ENCODE measurements at regions not wholly inside any gene's neighbourhood (a gene's known extent, or its start where the extent isn't known, plus 50 kb on each side); places are given as distances from the start of the nearest gene placed in this dataset.

DNA sequence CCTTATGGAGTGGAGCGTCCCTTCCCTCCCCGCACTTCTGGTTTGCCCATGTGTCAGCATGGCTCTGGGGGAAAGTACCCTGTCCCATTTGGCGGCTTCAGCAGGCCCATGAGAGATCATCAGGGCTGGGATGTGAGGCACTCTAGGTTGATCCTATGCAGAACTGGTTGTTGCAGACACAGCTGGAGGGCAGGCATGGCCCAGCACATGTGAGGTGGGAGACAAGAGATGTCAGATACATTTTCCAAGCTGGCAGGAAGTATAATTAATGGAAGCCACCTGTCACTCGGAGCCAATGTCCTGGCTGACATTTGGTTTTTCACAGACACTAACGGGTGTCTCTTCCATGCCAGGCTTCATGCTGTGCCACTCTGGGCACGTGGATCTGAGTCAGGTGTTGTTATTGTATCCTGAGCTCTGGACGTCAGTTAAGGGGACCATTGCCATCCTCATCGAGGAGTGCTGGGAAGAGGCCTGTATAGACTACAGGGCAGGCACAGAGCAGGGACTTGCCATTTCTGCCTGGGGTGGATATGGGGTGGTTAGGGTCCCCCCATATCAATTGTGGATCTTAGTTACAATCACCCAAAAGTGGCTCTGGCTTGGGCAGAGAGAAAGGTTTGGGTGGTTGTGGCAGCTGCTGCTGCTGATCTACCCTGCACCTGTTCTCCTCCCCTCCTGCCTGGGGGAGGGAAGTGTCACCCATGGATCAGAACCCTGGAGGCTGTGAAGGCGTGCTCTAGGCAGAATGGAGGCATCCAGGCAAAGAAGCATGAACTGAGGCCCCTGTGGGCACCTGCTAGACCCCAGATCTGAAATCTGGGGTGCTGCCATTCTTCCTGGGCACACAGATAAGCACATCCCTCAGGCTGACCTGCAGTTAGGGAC is 140.7 kb downstream of the FBLN2 start:
- Histone ChIP-seq H3K36me3 (ENCODE audit: control insufficient read depth in 4 of 4, insufficient read depth in 4 of 4, low read length in 4 of 4) (no peaks in the 10 kb centered on the region), H3K9ac (ENCODE audit: insufficient read depth in 1 of 2, low read length in 2 of 2) (no peak overlapping the region), H3K4me1 (ENCODE audit: control insufficient read depth in 5 of 5, insufficient read depth in 5 of 5, low read length in 5 of 5) (no peaks in the 10 kb centered on the region), H3K9me3 (ENCODE audit: control insufficient read depth in 4 of 4, insufficient read depth in 3 of 4, low read length in 3 of 4) (peaks cover 0 to 6% (median 0%) of the 10 kb centered on the region in 4 donors), H3K27me3 (ENCODE audit: control insufficient read depth in 3 of 3, insufficient read depth in 3 of 3, low read length in 2 of 3) (peaks cover 0 to 3% (median 0%) of the 10 kb centered on the region in 3 donors), H3K27ac (ENCODE audit: low read depth in 1 of 2, low read length in 1 of 2) (no peak overlapping the region), H3K4me3 (no peak overlapping the region)
- TF ChIP-seq, protein P1, sequence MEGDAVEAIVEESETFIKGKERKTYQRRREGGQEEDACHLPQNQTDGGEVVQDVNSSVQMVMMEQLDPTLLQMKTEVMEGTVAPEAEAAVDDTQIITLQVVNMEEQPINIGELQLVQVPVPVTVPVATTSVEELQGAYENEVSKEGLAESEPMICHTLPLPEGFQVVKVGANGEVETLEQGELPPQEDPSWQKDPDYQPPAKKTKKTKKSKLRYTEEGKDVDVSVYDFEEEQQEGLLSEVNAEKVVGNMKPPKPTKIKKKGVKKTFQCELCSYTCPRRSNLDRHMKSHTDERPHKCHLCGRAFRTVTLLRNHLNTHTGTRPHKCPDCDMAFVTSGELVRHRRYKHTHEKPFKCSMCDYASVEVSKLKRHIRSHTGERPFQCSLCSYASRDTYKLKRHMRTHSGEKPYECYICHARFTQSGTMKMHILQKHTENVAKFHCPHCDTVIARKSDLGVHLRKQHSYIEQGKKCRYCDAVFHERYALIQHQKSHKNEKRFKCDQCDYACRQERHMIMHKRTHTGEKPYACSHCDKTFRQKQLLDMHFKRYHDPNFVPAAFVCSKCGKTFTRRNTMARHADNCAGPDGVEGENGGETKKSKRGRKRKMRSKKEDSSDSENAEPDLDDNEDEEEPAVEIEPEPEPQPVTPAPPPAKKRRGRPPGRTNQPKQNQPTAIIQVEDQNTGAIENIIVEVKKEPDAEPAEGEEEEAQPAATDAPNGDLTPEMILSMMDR (IDR thresholded peaks at IDR 0.05; ENCODE audit: control extremely low read depth, extremely low read depth): no peak
- DNase-seq (no peak), ATAC-seq (ENCODE audit: insufficient read depth, low FRiP score) (no peak)
- WGBS, 2 donors: 80 to 91% methylated on average over 9 of the region's 9 CpGs

DNA sequence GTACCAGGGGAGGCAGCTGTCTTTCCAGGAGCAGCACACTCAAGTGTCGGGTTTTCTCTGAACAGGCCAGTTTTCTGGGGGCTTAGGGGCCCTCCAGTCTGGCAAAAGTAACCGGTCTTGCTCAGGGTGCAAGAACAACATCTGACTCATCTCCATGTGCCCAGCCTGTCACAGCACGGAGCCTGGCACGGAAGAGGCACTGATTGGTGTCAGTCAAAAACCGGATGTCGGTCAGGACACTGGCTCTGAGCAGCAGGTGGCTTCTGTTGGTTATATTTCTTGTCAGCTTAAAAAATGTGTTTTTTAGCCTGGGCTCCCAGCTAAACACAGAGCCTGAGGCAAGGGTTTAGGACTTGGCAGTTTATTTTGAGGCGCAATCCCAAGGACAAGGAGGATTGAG is 139.9 kb downstream of the FBLN2 start:
- no peaks in the 10 kb centered on the region for H3K36me3 ChIP-seq (ENCODE audit: control insufficient read depth in 4 of 4, insufficient read depth in 4 of 4, low read length in 4 of 4)
- ATAC-seq (ENCODE audit: insufficient read depth, low FRiP score) (no peak), DNase-seq (no peak)
- peaks cover 0 to 3% (median 0%) of the 10 kb centered on the region in 3 donors for H3K27me3 ChIP-seq (ENCODE audit: control insufficient read depth in 3 of 3, insufficient read depth in 3 of 3, low read length in 2 of 3)
- TF ChIP-seq, protein P1 (IDR thresholded peaks at IDR 0.05; ENCODE audit: control extremely low read depth, extremely low read depth): no peak
- H3K4me3 ChIP-seq: no peak overlapping the region
- no peak overlapping the region for H3K9ac ChIP-seq (ENCODE audit: insufficient read depth in 1 of 2, low read length in 2 of 2)
- 90% methylated on average over 7 of the region's 7 CpGs for WGBS, 2 donors
- H3K4me1 ChIP-seq (ENCODE audit: control insufficient read depth in 5 of 5, insufficient read depth in 5 of 5, low read length in 5 of 5): no peaks in the 10 kb centered on the region
- no peak overlapping the region for H3K27ac ChIP-seq (ENCODE audit: low read depth in 1 of 2, low read length in 1 of 2)
- peaks cover 0 to 6% (median 0%) of the 10 kb centered on the region in 4 donors for H3K9me3 ChIP-seq (ENCODE audit: control insufficient read depth in 4 of 4, insufficient read depth in 3 of 4, low read length in 3 of 4)

DNA sequence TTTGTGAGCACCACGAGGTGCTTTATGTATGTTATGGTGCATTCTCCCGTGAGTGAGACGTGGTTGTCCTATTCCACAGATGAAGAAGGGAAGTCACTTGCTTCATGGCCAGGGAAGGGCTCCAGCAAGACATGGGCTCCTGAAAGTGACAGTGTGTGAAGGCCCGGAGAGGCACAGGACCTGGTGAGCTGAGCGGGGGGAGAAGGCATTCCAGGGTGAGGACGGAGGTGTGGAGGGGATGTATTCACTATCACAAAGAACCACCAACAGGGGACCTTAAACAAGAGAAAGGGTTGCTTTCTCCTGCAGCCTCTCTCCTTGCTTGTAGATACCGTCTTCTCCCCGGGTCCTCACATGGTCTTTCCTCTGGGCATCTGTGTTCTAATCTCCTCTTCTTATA is 139.1 kb downstream of the FBLN2 start:
- H3K27me3 ChIP-seq (ENCODE audit: control insufficient read depth in 3 of 3, insufficient read depth in 3 of 3, low read length in 2 of 3): peaks cover 0 to 3% (median 0%) of the 10 kb centered on the region in 3 donors
- H3K27ac ChIP-seq (ENCODE audit: low read depth in 1 of 2, low read length in 1 of 2): no peak overlapping the region
- TF ChIP-seq, protein P1 (IDR thresholded peaks at IDR 0.05; ENCODE audit: control extremely low read depth, extremely low read depth): no peak
- DNase-seq: no peak
- H3K4me3 ChIP-seq: no peak overlapping the region
- no peaks in the 10 kb centered on the region for H3K4me1 ChIP-seq (ENCODE audit: control insufficient read depth in 5 of 5, insufficient read depth in 5 of 5, low read length in 5 of 5)
- no peak for ATAC-seq (ENCODE audit: insufficient read depth, low FRiP score)
- H3K36me3 ChIP-seq (ENCODE audit: control insufficient read depth in 4 of 4, insufficient read depth in 4 of 4, low read length in 4 of 4): no peaks in the 10 kb centered on the region
- H3K9me3 ChIP-seq (ENCODE audit: control insufficient read depth in 4 of 4, insufficient read depth in 3 of 4, low read length in 3 of 4): peaks cover 0 to 6% (median 0%) of the 10 kb centered on the region in 4 donors
- WGBS, 2 donors: 71 to 86% methylated on average over 8 of the region's 8 CpGs
- H3K9ac ChIP-seq (ENCODE audit: insufficient read depth in 1 of 2, low read length in 2 of 2): no peak overlapping the region
